Peyer's patch (tissue), 4 donors: ENCODE measurements at regions not wholly inside any gene's neighbourhood (a gene's known extent, or its start where the extent isn't known, plus 50 kb on each side); places are given as distances from the start of the nearest gene placed in this dataset.

Experiments
- DNase-seq, 3 donors: peaks; one replicate each; pipeline ENCODE4 v3.0.0-alpha.2; 2017 to 2019
- H3K27ac ChIP-seq, 4 donors: fragments of 200-600 bp; sonication (generic); one replicate each; pipeline ENCODE4 v1.5.1; 2016 to 2019
- H3K27me3 ChIP-seq, 2 donors: fragments of 200-600 bp; sonication (generic); one replicate each; pipeline ENCODE4 v1.5.1; 2019
- H3K36me3 ChIP-seq, 3 donors: fragments of 200-600 bp; sonication (generic); one replicate each; pipeline ENCODE4 v1.5.1; 2016 to 2019
- H3K4me1 ChIP-seq, 4 donors: fragments of 200-600 bp; sonication (generic); one replicate each; pipeline ENCODE4 v1.5.1; 2016 to 2019
- H3K4me3 ChIP-seq, 4 donors: fragments of 200-600 bp; sonication (generic); 1 replicate in 3 of 4; 2 replicates in 1 of 4; pipeline ENCODE4 v1.5.1; 2016 to 2019; ENCODE audit warnings: mild to moderate bottlenecking in 1 of 4
- H3K9me3 ChIP-seq, 4 donors: fragments of 200-600 bp; sonication (generic); one replicate each; pipeline ENCODE4 v1.5.1; 2016 to 2019; ENCODE audit warnings: mild to moderate bottlenecking in 1 of 4
- POLR2A ChIP-seq, 2 donors: fragments of 450-650 bp; IDR thresholded peaks; one replicate each; pipeline ENCODE4 v1.5.1; 2017; ENCODE audit warnings: antibody characterized with exemption in 2 of 2, mild to moderate bottlenecking in 2 of 2, moderate library complexity in 2 of 2
- TF ChIP-seq, protein P1 (sequence below), 6 experiments: fragments of 450-650 bp in 4 of 6; fragments of 200-600 bp in 2 of 6; sonication (generic) in 1 of 6; IDR thresholded peaks; one replicate each; pipeline ENCODE4 v1.5.1; 2017 to 2019; ENCODE audit warnings: antibody characterized with exemption in 6 of 6, mild to moderate bottlenecking in 3 of 6, moderate library complexity in 1 of 6

DNA sequence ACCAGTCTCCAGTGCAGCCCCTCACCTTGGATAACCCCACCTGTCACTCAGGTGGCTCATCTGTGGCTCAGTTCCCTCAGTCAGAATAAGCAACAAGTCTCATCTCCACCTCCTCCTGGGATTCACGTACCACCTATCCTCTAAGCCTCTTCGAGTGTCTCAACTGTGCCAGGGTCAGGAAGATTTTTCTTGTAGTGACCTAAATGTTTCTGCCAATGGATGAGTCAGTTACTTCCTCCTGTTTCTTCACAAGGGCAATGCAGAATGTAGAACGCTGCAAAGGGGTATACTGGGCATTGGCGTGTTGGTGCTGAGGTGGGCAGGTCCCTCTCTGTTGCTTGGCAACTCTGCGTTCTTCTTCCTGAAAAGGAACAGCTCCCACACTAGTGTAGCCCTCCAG, 213.3 kb upstream of the CXCR4 start:
- TF ChIP-seq, protein P1, sequence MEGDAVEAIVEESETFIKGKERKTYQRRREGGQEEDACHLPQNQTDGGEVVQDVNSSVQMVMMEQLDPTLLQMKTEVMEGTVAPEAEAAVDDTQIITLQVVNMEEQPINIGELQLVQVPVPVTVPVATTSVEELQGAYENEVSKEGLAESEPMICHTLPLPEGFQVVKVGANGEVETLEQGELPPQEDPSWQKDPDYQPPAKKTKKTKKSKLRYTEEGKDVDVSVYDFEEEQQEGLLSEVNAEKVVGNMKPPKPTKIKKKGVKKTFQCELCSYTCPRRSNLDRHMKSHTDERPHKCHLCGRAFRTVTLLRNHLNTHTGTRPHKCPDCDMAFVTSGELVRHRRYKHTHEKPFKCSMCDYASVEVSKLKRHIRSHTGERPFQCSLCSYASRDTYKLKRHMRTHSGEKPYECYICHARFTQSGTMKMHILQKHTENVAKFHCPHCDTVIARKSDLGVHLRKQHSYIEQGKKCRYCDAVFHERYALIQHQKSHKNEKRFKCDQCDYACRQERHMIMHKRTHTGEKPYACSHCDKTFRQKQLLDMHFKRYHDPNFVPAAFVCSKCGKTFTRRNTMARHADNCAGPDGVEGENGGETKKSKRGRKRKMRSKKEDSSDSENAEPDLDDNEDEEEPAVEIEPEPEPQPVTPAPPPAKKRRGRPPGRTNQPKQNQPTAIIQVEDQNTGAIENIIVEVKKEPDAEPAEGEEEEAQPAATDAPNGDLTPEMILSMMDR (IDR thresholded peaks at IDR 0.05): no peak
- TF ChIP-seq POLR2A (IDR thresholded peaks at IDR 0.05): no peak
- no peak for DNase-seq
- H3K4me1 ChIP-seq: no peaks in the 10 kb centered on the region

DNA sequence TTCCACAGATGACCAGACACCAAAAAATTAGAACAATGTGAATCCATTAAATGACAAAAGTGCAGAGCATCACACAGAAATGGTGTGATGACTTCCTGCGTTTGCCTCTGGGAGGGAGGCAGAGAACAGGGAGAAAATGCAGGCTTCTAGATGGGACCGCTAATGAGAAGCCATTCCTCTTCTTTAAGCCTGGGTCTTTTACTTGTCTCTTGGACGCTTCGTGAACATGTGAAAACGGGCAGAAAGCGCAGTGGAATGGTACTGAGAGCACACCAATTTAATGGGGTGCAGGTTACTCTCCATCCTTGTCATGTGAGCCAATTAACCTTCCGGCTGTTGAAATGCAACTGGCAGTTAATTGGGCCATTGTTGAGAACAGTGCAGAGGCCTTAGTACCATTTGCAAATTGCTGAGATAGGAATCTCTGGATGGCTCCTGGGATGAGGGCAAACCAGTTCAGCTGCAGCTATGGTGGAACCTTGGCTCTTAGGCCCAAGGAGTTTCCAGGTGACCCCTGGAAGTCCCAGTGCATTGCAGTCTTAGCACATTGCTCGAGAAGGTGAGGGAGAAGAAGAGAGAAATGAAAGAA, 210.4 kb upstream of the CXCR4 start:
- peak overlapping the region in 1 of 4 donors; percentile 78 for H3K27ac ChIP-seq
- H3K4me3 ChIP-seq: no peak overlapping the region
- TF ChIP-seq, protein P1 (IDR thresholded peaks at IDR 0.05): no peak
- TF ChIP-seq POLR2A (IDR thresholded peaks at IDR 0.05): no peak
- peaks cover 0 to 5% (median 0%) of the 10 kb centered on the region in 4 donors for H3K4me1 ChIP-seq
- H3K9me3 ChIP-seq: no peaks in the 10 kb centered on the region
- no peaks in the 10 kb centered on the region for H3K27me3 ChIP-seq
- DNase-seq: no peak
- no peaks in the 10 kb centered on the region for H3K36me3 ChIP-seq

More for the DNA sequence above, 213.3 kb upstream of the CXCR4 start:
- no peak overlapping the region for H3K4me3 ChIP-seq
- no peak overlapping the region for H3K27ac ChIP-seq
- no peaks in the 10 kb centered on the region for H3K36me3 ChIP-seq
- H3K9me3 ChIP-seq: no peaks in the 10 kb centered on the region
- H3K27me3 ChIP-seq: no peaks in the 10 kb centered on the region

DNA sequence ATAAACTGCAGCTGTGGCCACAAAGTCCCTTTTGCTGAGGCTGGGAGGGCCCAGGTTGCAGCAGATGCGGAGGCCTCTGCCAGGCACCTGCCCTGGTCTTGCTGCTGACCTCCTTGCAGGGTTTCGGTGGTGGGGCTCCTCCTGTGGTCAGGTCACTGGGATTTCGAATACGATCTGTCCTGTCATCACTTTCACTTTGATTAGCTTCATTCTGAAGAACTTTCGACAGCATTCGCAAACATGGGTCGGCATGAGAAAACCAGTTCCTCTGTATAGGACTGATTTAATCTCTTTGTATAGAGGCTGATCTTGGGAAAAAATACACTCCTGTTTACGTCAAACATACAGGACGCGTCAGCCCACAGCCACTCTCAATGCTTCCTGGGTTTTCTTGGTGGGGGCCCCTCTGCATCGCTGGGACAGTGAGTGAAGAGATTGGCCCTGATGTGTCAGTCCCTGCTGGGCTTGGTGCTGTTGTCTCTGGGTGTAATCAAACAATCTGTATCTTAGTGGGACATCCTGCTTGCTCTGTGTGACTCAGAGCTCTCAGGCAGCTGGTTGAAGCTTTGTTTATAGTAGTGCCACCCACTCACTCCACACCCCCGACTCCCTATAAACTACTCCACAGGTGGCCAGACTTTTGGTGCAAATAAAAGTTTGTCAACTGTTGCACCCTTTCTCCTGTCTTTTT, 209.4 kb upstream of the CXCR4 start:
- peak in 2 of 3 donors; percentile 74 to 84 for DNase-seq
- TF ChIP-seq POLR2A (IDR thresholded peaks at IDR 0.05): peak in 1 of 2 donors; percentile 30
- TF ChIP-seq, protein P1 (IDR thresholded peaks at IDR 0.05): no peak
- peak overlapping the region; percentile 42 to 78 (median 68) for H3K27ac ChIP-seq
- peaks cover 0 to 5% (median 0%) of the 10 kb centered on the region in 4 donors for H3K4me1 ChIP-seq
- no peaks in the 10 kb centered on the region for H3K36me3 ChIP-seq
- H3K4me3 ChIP-seq: peak overlapping the region in 2 of 4 donors; percentile 7 to 20
- no peaks in the 10 kb centered on the region for H3K9me3 ChIP-seq
- no peaks in the 10 kb centered on the region for H3K27me3 ChIP-seq

DNA sequence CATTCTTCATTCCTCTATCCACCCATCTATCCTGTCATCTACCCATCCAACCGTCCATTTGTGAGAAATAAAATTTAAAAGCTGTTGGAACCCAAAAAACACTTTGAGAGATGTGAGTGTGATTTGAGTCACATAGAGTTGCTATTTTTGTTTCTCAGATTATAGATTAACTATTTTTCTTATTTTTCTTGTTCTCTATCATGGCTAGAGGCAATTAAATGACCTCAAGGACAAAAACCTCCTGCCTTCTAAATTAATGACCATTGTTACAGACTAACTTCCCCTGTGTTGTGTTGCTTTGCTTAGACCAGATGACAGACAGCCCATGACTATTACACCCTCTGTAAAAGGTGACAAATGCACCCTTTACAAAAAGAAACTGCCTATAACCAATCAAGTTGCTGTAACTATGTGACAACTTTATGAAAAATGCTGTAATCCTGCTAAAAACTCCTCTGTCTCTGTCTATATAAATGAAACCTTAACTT, 207.9 kb upstream of the CXCR4 start:
- H3K4me1 ChIP-seq: peaks cover 0 to 5% (median 0%) of the 10 kb centered on the region in 4 donors
- H3K9me3 ChIP-seq: no peaks in the 10 kb centered on the region
- peak overlapping the region in 2 of 4 donors; percentile 65 to 78 for H3K27ac ChIP-seq
- H3K36me3 ChIP-seq: no peaks in the 10 kb centered on the region
- DNase-seq: no peak
- H3K4me3 ChIP-seq: no peak overlapping the region
- no peaks in the 10 kb centered on the region for H3K27me3 ChIP-seq
- no peak for TF ChIP-seq POLR2A (IDR thresholded peaks at IDR 0.05)

DNA sequence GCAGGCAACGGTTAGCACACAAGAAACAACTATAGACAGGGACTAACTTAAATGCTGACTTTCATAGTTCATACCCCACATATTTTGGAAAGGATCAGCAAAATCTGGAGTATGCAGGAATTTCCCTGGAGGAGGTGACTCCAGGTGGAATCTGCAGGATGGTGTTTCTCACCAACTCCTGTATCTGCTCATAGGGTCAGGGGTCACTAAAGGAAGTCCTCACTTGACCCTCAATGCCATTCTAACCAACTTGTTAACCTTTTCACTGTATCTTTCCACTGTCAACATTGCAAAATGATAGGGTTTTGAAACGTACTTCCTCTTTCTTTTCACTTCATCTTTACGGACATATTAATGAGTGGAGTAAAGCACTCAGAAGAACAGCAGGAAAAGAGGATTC, 207.0 kb upstream of the CXCR4 start:
- no peak for TF ChIP-seq POLR2A (IDR thresholded peaks at IDR 0.05)
- TF ChIP-seq, protein P1 (IDR thresholded peaks at IDR 0.05): no peak
- Histone ChIP-seq H3K27ac (peak overlapping the region in 1 of 4 donors; percentile 78), H3K4me3 (no peak overlapping the region), H3K27me3 (no peaks in the 10 kb centered on the region), H3K9me3 (no peaks in the 10 kb centered on the region), H3K36me3 (no peaks in the 10 kb centered on the region), H3K4me1 (peaks cover 0 to 5% (median 0%) of the 10 kb centered on the region in 4 donors)
- DNase-seq: no peak

DNA sequence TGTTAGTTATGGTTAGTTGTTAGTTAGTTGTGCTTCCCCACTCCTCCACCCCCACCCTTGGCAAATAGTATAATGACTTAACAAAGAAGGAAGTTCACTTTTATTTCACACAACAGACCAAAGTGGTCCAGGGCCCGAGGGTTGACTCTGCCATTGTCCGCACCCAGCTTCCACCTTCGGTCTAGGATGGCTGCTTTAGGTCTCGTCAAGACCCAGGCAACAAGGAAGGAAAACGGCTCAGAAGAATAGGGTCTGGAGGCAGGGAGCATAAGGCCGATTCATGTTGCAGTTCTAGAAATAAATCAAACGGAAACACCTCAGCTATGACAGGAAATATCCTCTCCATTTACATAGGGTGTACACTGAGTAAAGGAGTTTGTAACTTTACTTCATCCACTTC, 206.0 kb upstream of the CXCR4 start:
- H3K4me3 ChIP-seq: no peak overlapping the region
- no peak for TF ChIP-seq POLR2A (IDR thresholded peaks at IDR 0.05)
- TF ChIP-seq, protein P1 (IDR thresholded peaks at IDR 0.05): no peak
- no peaks in the 10 kb centered on the region for H3K9me3 ChIP-seq
- no peaks in the 10 kb centered on the region for H3K36me3 ChIP-seq
- H3K27me3 ChIP-seq: no peaks in the 10 kb centered on the region
- DNase-seq: no peak
- H3K4me1 ChIP-seq: peaks cover 0 to 5% (median 0%) of the 10 kb centered on the region in 4 donors
- H3K27ac ChIP-seq: peak overlapping the region in 1 of 4 donors; percentile 78
